NB4 (cell line): ENCODE measurements at regions not wholly inside any gene's neighbourhood (a gene's known extent, or its start where the extent isn't known, plus 50 kb on each side); places are given as distances from the start of the nearest gene placed in this dataset.

Experiments used
- DNase-seq: peaks from one replicate; pipeline ENCODE4 v3.0.0; 2010; ENCODE audit warnings: low read depth
- H3K4me3 ChIP-seq: one replicate; pipeline ENCODE4 v1.5.1; 2011; ENCODE audit warnings: mild to moderate bottlenecking, low read depth, low read length, moderate library complexity
- MAX ChIP-seq: IDR thresholded peaks from 2 replicates; pipeline ENCODE4 v1.6.1; 2011; ENCODE audit warnings: low read depth, low read length
- MYC ChIP-seq: IDR thresholded peaks from 2 replicates; pipeline ENCODE4 v1.6.1; 2011; ENCODE audit warnings: low read depth, low read length
- POLR2A ChIP-seq: IDR thresholded peaks from 2 replicates; pipeline ENCODE4 v1.6.1; 2011; ENCODE audit warnings: mild to moderate bottlenecking; ENCODE audit not compliant: insufficient read length; ENCODE audit errors: extremely low read depth
- TF ChIP-seq, protein P1 (sequence below): IDR thresholded peaks from one replicate; pipeline ENCODE4 v1.5.1; 2012; ENCODE audit warnings: low read depth, low read length

DNA sequence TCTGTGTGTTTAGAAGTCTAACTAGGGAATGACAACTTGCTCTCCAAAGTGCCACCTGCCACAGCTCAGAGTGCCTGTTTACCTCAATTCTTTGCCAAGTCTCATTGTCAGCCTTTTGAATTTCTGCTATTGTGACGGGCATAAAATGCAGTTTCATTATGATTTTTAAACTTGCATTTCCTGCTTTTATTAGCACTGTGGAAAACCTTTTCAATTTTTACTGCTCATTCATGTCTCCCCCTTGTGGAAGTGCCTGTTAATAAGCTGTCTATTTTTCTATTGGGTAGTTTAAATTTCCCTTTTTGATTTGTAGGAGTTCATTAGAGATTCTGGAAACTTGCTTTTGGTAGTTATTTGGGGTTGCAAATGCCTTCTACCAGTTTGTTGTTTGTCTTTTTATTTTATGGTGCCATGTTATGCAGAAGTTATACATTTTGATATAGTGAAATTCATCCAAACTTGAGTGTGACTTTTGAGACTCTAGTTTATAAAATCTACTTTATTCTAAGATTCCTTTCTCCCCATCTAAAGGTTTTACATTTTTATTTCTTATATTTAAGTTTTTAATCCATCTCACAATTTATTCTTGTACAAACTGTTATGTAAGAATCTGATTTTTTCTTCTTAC, 53.9 kb upstream of the FRMD4B start:
- TF ChIP-seq, protein P1, sequence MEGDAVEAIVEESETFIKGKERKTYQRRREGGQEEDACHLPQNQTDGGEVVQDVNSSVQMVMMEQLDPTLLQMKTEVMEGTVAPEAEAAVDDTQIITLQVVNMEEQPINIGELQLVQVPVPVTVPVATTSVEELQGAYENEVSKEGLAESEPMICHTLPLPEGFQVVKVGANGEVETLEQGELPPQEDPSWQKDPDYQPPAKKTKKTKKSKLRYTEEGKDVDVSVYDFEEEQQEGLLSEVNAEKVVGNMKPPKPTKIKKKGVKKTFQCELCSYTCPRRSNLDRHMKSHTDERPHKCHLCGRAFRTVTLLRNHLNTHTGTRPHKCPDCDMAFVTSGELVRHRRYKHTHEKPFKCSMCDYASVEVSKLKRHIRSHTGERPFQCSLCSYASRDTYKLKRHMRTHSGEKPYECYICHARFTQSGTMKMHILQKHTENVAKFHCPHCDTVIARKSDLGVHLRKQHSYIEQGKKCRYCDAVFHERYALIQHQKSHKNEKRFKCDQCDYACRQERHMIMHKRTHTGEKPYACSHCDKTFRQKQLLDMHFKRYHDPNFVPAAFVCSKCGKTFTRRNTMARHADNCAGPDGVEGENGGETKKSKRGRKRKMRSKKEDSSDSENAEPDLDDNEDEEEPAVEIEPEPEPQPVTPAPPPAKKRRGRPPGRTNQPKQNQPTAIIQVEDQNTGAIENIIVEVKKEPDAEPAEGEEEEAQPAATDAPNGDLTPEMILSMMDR = peak; percentile 45
- no peak for TF ChIP-seq MAX
- peak; percentile 5 for DNase-seq
- no peak overlapping the region for H3K4me3 ChIP-seq

DNA sequence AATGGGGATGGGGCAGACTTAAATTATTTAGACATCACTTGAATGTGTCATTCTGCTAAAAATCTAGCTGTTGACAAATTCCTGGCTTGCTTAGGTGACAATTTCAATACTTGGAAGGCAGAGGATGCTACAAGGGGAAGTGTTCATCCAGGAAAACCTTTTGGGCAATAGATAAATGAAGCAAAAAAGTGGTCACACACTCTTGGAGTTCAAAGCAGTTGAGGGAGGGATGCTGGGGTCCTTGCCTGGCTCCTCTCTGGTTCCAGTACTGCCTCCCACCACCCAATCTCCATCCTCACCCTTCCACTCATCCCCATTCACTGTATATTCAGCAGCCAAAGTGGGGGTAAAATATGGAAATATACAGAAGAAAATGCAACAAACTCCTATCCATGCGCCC, 52.6 kb upstream of the FRMD4B start:
- TF ChIP-seq MAX (no peak), MYC (no peak), POLR2A (no peak)
- TF ChIP-seq, protein P1 = no peak
- no peak overlapping the region for H3K4me3 ChIP-seq
- no peak for DNase-seq

- DNase-seq = no peak
- no peak overlapping the region for H3K4me3 ChIP-seq
- no peak for TF ChIP-seq MAX
- TF ChIP-seq POLR2A = no peak
- TF ChIP-seq, protein P1 = no peak
- no peak for TF ChIP-seq MYC
Measured at GRCh38 chr3:69435274-69436265, 49.7 kb upstream of the FRMD4B start.
